Fibroblast of lung (primary cell): ENCODE measurements at regions not wholly inside any gene's neighbourhood (a gene's known extent, or its start where the extent isn't known, plus 50 kb on each side); places are given as distances from the start of the nearest gene placed in this dataset.

ENCODE experiments used
- DNase-seq, 2 donors: peaks; one replicate each; pipeline versions ENCODE4 v3.0.0 to v3.0.0-alpha.2; 2010; ENCODE audit warnings: low read depth in 2 of 2
- H2AFZ ChIP-seq: 2 replicates; pipeline ENCODE4 v1.5.1; 2012; ENCODE audit warnings: low read length, control low read depth, inconsistent platforms
- H3K27ac ChIP-seq: 2 replicates; pipeline ENCODE4 v1.5.1; 2011; ENCODE audit warnings: low read length, control low read depth; ENCODE audit not compliant: insufficient read depth
- H3K27me3 ChIP-seq: 2 replicates; pipeline ENCODE4 v1.5.1; 2011; ENCODE audit warnings: mild to moderate bottlenecking, low read length; ENCODE audit not compliant: control insufficient read depth, insufficient read depth
- H3K36me3 ChIP-seq: 2 replicates; pipeline ENCODE4 v1.5.1; 2011; ENCODE audit warnings: low read length; ENCODE audit not compliant: control insufficient read depth, insufficient read depth
- H3K4me1 ChIP-seq: 2 replicates; pipeline ENCODE4 v1.5.1; 2011; ENCODE audit warnings: low read length; ENCODE audit not compliant: control insufficient read depth, insufficient read depth; ENCODE audit errors: extremely low read depth
- H3K4me2 ChIP-seq: 2 replicates; pipeline ENCODE4 v1.5.1; 2011; ENCODE audit warnings: low read length, control low read depth; ENCODE audit not compliant: insufficient read depth; ENCODE audit errors: extremely low read depth
- H3K4me3 ChIP-seq, 4 experiments: fragments of 200-600 bp in 1 of 4; sonication (generic) in 1 of 4; replicated peaks in 1 of 4; 2 replicates each; pipeline ENCODE4 v1.5.1; 2011 to 2016; ENCODE audit warnings: low read length in 4 of 4, low read depth in 3 of 4, mild to moderate bottlenecking in 3 of 4, control low read depth in 2 of 4, inconsistent platforms in 1 of 4, mixed read lengths in 1 of 4; ENCODE audit not compliant: insufficient read depth in 1 of 4; ENCODE audit errors: control extremely low read depth in 1 of 4
- H3K79me2 ChIP-seq: 2 replicates; pipeline ENCODE4 v1.5.1; 2012; ENCODE audit warnings: mild to moderate bottlenecking, low read length, inconsistent platforms; ENCODE audit not compliant: control insufficient read depth, insufficient read depth
- H3K9ac ChIP-seq: 2 replicates; pipeline ENCODE4 v1.5.1; 2011; ENCODE audit warnings: mild to moderate bottlenecking, low read length, control low read depth; ENCODE audit not compliant: insufficient read depth
- H3K9me3 ChIP-seq: 2 replicates; pipeline ENCODE4 v1.5.1; 2012; ENCODE audit warnings: low read depth, low read length; ENCODE audit not compliant: control insufficient read depth, insufficient read depth
- H4K20me1 ChIP-seq: 2 replicates; pipeline ENCODE4 v1.5.1; 2011; ENCODE audit warnings: low read length; ENCODE audit not compliant: control insufficient read depth, insufficient read depth; ENCODE audit errors: extremely low read depth
- EZH2 ChIP-seq: IDR thresholded peaks from 2 replicates; pipeline ENCODE4 v1.5.1; 2012; ENCODE audit warnings: low read length, control low read depth, mild to moderate bottlenecking; ENCODE audit errors: missing control alignments
- TF ChIP-seq, protein P1 (sequence below), 2 donors: IDR thresholded peaks in 1 of 2; conservative IDR thresholded peaks in 1 of 2; 1 replicate in 1 of 2; 2 replicates in 1 of 2; pipeline ENCODE4 v1.5.1; 2011 to 2012; ENCODE audit warnings: low read length in 2 of 2, control low read depth in 1 of 2, inconsistent platforms in 1 of 2, low read depth in 1 of 2, mild to moderate bottlenecking in 1 of 2

- DNase-seq = no peak
- Histone ChIP-seq H3K4me1 (no peaks in the 10 kb centered on the region), H4K20me1 (no peaks in the 10 kb centered on the region), H3K4me3 (no peak overlapping the region), H3K9ac (no peak overlapping the region), H3K79me2 (no peaks in the 10 kb centered on the region), H3K9me3 (no peaks in the 10 kb centered on the region), H2AFZ (no peak overlapping the region), H3K27me3 (no peaks in the 10 kb centered on the region), H3K36me3 (no peaks in the 10 kb centered on the region), H3K27ac (no peak overlapping the region), H3K4me2 (no peak overlapping the region)
- TF ChIP-seq EZH2 = no peak
- TF ChIP-seq, protein P1, sequence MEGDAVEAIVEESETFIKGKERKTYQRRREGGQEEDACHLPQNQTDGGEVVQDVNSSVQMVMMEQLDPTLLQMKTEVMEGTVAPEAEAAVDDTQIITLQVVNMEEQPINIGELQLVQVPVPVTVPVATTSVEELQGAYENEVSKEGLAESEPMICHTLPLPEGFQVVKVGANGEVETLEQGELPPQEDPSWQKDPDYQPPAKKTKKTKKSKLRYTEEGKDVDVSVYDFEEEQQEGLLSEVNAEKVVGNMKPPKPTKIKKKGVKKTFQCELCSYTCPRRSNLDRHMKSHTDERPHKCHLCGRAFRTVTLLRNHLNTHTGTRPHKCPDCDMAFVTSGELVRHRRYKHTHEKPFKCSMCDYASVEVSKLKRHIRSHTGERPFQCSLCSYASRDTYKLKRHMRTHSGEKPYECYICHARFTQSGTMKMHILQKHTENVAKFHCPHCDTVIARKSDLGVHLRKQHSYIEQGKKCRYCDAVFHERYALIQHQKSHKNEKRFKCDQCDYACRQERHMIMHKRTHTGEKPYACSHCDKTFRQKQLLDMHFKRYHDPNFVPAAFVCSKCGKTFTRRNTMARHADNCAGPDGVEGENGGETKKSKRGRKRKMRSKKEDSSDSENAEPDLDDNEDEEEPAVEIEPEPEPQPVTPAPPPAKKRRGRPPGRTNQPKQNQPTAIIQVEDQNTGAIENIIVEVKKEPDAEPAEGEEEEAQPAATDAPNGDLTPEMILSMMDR (conservative IDR thresholded peaks at IDR 0.05 in 1 of 2, IDR thresholded peaks at IDR 0.05 in 1 of 2; ENCODE audit: low read depth in 1 of 2, low read length in 2 of 2) = no peak
These were observed 206.8 kb upstream of the PLXNA2 start for GRCh38 chr1:208450958-208451357.

DNA sequence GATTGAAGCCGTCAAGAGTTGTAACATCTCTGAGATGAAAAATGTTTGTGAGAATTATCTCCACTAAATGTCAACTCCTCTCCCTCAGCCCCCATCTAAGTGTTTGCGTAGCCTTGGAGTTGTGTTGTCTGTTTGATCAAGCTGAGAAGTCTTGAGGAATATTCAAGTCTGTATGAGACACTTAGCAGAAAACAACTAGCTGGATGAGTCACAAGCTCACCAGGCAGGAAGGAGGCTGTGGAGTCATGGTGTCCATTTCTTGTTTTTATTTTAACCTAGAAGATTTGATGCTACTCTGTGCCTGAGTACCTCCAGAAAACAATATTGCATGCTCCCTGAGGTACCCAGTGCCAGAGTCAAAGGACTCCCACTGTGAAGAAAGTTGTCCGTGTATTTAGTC, 211.6 kb upstream of the PLXNA2 start:
- no peaks in the 10 kb centered on the region for H3K27me3 ChIP-seq
- no peaks in the 10 kb centered on the region for H3K79me2 ChIP-seq
- H3K36me3 ChIP-seq = no peaks in the 10 kb centered on the region
- no peaks in the 10 kb centered on the region for H3K4me1 ChIP-seq
- no peak overlapping the region for H3K4me2 ChIP-seq
- H3K9me3 ChIP-seq = no peaks in the 10 kb centered on the region
- no peaks in the 10 kb centered on the region for H4K20me1 ChIP-seq
- H3K27ac ChIP-seq = no peak overlapping the region
- peak in 1 of 2 donors; percentile 4 for DNase-seq
- no peak overlapping the region for H3K9ac ChIP-seq
- no peak overlapping the region for H3K4me3 ChIP-seq
- no peak for TF ChIP-seq EZH2
- no peak overlapping the region for H2AFZ ChIP-seq

DNA sequence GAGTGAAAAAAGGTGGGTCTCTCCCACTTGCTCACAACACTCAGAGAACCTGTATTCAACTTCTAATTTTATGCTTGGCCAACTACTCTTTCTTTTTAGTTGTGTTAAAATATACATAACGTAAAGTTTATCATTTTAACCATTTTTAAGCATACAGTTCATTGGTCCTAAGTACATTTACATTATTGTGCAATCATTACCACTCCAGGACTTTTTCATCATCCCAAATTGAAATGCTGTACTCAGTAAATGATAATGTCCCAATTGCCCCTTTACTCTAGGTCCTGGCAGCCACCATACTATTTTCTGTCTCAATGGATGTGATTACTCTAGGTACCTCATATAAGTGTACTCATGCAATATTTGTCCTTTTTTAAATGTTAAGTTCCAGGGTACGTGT, 212.3 kb upstream of the PLXNA2 start:
- DNase-seq = no peak
- no peak overlapping the region for H3K27ac ChIP-seq
- no peak overlapping the region for H3K4me2 ChIP-seq
- no peaks in the 10 kb centered on the region for H3K4me1 ChIP-seq
- no peaks in the 10 kb centered on the region for H3K79me2 ChIP-seq
- no peak overlapping the region for H2AFZ ChIP-seq
- TF ChIP-seq EZH2 = no peak
- TF ChIP-seq, protein P1 (conservative IDR thresholded peaks at IDR 0.05 in 1 of 2, IDR thresholded peaks at IDR 0.05 in 1 of 2; ENCODE audit: low read depth in 1 of 2, low read length in 2 of 2) = no peak
- no peaks in the 10 kb centered on the region for H3K9me3 ChIP-seq
- no peak overlapping the region for H3K4me3 ChIP-seq
- no peaks in the 10 kb centered on the region for H3K27me3 ChIP-seq
- no peaks in the 10 kb centered on the region for H3K36me3 ChIP-seq
- no peaks in the 10 kb centered on the region for H4K20me1 ChIP-seq
- no peak overlapping the region for H3K9ac ChIP-seq
